Neural crest cell (in vitro differentiated cells): ENCODE measurements at regions not wholly inside any gene's neighbourhood (a gene's known extent, or its start where the extent isn't known, plus 50 kb on each side); places are given as distances from the start of the nearest gene placed in this dataset.

Source experiments
- DNase-seq: peaks from one replicate; pipeline ENCODE4 v3.0.0; 2021; ENCODE audit warnings: low read depth, mixed read lengths, low spot score
- H3K27ac Mint-ChIP-seq: one replicate; pipeline ENCODE4 v1.8.0; 2021; ENCODE audit warnings: mild to moderate bottlenecking, mixed read lengths; ENCODE audit not compliant: unreplicated experiment
- H3K27me3 Mint-ChIP-seq: 2 replicates; pipeline ENCODE4 v1.8.0; 2021; ENCODE audit warnings: low read depth, mild to moderate bottlenecking, mixed read lengths
- H3K36me3 Mint-ChIP-seq: 2 replicates; pipeline ENCODE4 v1.8.0; 2021; ENCODE audit warnings: low read depth, mild to moderate bottlenecking, mixed read lengths
- H3K4me1 Mint-ChIP-seq: 2 replicates; pipeline ENCODE4 v1.8.0; 2021; ENCODE audit warnings: mixed read lengths
- H3K4me3 Mint-ChIP-seq: one replicate; pipeline ENCODE4 v1.8.0; 2021; ENCODE audit warnings: mild to moderate bottlenecking, mixed read lengths
- H3K9me3 Mint-ChIP-seq: 2 replicates; pipeline ENCODE4 v1.8.0; 2021; ENCODE audit warnings: mixed read lengths
- CTCF ChIP-seq: fragments of 200-600 bp; sonication (generic); conservative IDR thresholded peaks from 2 replicates; pipeline ENCODE4 v1.5.0; 2021; ENCODE audit warnings: antibody characterized with exemption, mild to moderate bottlenecking

GRCh38 chr20:24275946-24276705, 193.3 kb upstream of the SYNDIG1 start:
- H3K9me3 Mint-ChIP-seq = peaks cover 5% of the 10 kb centered on the region
- TF ChIP-seq CTCF = no peak
- H3K4me1 Mint-ChIP-seq = no peaks in the 10 kb centered on the region
- H3K27ac Mint-ChIP-seq = no peak overlapping the region
- no peak overlapping the region for H3K4me3 Mint-ChIP-seq
- peaks cover 3% of the 10 kb centered on the region for H3K36me3 Mint-ChIP-seq
- DNase-seq = no peak
- peaks cover 14% of the 10 kb centered on the region for H3K27me3 Mint-ChIP-seq

- no peaks in the 10 kb centered on the region for H3K4me1 Mint-ChIP-seq
- TF ChIP-seq CTCF = no peak
- H3K27me3 Mint-ChIP-seq = peaks cover 14% of the 10 kb centered on the region
- H3K27ac Mint-ChIP-seq = no peak overlapping the region
- H3K4me3 Mint-ChIP-seq = no peak overlapping the region
- peaks cover 5% of the 10 kb centered on the region for H3K9me3 Mint-ChIP-seq
- no peak for DNase-seq
- peaks cover 3% of the 10 kb centered on the region for H3K36me3 Mint-ChIP-seq
These were observed 196.2 kb upstream of the SYNDIG1 start for GRCh38 chr20:24273251-24273650.

- DNase-seq = no peak
- Mint-ChIP-seq H3K9me3 (no peaks in the 10 kb centered on the region), H3K36me3 (no peaks in the 10 kb centered on the region), H3K27ac (no peak overlapping the region), H3K4me1 (peaks cover 6% of the 10 kb centered on the region), H3K4me3 (no peak overlapping the region), H3K27me3 (peaks cover 20% of the 10 kb centered on the region)
- no peak for TF ChIP-seq CTCF
These were observed 208.1 kb upstream of the SYNDIG1 start for GRCh38 chr20:24261351-24261750.

GRCh38 chr20:24257171-24257570, 212.3 kb upstream of the SYNDIG1 start:
- no peak for TF ChIP-seq CTCF
- Mint-ChIP-seq H3K27me3 (peaks cover under 1% of the 10 kb centered on the region), H3K4me3 (no peak overlapping the region), H3K36me3 (no peaks in the 10 kb centered on the region), H3K27ac (no peak overlapping the region), H3K9me3 (no peaks in the 10 kb centered on the region), H3K4me1 (peaks cover 6% of the 10 kb centered on the region)
- DNase-seq = no peak

GRCh38 chr20:24256307-24256706, 213.1 kb upstream of the SYNDIG1 start:
- Mint-ChIP-seq H3K4me1 (peaks cover 6% of the 10 kb centered on the region), H3K36me3 (no peaks in the 10 kb centered on the region), H3K9me3 (no peaks in the 10 kb centered on the region), H3K4me3 (no peak overlapping the region), H3K27ac (no peak overlapping the region), H3K27me3 (peaks cover 3% of the 10 kb centered on the region)
- TF ChIP-seq CTCF = no peak
- no peak for DNase-seq
